AG10803 (cell line): ENCODE measurements at regions not wholly inside any gene's neighbourhood (a gene's known extent, or its start where the extent isn't known, plus 50 kb on each side); places are given as distances from the start of the nearest gene placed in this dataset.

Source experiments
- DNase-seq: peaks from one replicate; pipeline ENCODE4 v3.0.0; 2010; ENCODE audit warnings: low read depth
- H3K4me3 ChIP-seq: 2 replicates; pipeline ENCODE4 v1.5.1; 2011; ENCODE audit warnings: mild to moderate bottlenecking, low read length, control low read depth
- CTCF ChIP-seq: conservative IDR thresholded peaks from 2 replicates; pipeline ENCODE4 v1.5.1; 2011; ENCODE audit warnings: mild to moderate bottlenecking, low read length, control low read depth, inconsistent platforms

- H3K4me3 ChIP-seq: no peak overlapping the region
- DNase-seq: no peak
- TF ChIP-seq CTCF: no peak
These were observed 67.0 kb upstream of the SIMC1 start for GRCh38 chr5:176171171-176171760.

- no peak for DNase-seq
- no peak overlapping the region for H3K4me3 ChIP-seq
- TF ChIP-seq CTCF: no peak
These were observed 66.0 kb upstream of the SIMC1 start for GRCh38 chr5:176172246-176172645.

GRCh38 chr5:176173647-176174046 is 64.6 kb upstream of the SIMC1 start:
- TF ChIP-seq CTCF: no peak
- DNase-seq: no peak

GRCh38 chr5:176174345-176175025 is 63.7 kb upstream of the SIMC1 start:
- no peak for TF ChIP-seq CTCF
- DNase-seq: no peak
- H3K4me3 ChIP-seq: no peak overlapping the region

More at GRCh38 chr5:176173647-176174046, 64.6 kb upstream of the SIMC1 start:
- H3K4me3 ChIP-seq: no peak overlapping the region

- H3K4me3 ChIP-seq: no peak overlapping the region
- DNase-seq: no peak
- TF ChIP-seq CTCF: no peak
These were observed 62.9 kb upstream of the SIMC1 start for GRCh38 chr5:176175101-176175852.

- no peak for TF ChIP-seq CTCF
- no peak for DNase-seq
- H3K4me3 ChIP-seq: no peak overlapping the region
These were observed 62.0 kb upstream of the SIMC1 start for GRCh38 chr5:176176231-176176630.
